ENCODE measurements at regions not wholly inside any gene's neighbourhood (a gene's known extent, or its start where the extent isn't known, plus 50 kb on each side); places are given as distances from the start of the nearest gene placed in this dataset.
A peak's percentile ranks its signal among the peaks of the same experiment; 100 is the strongest.

GRCh38 chr10:30188101-30188500 is 128.7 kb upstream of the JCAD start:
- 47 to 57% methylated on average over 3 of the region's 3 CpGs for WGBS, 2 donors
- Histone ChIP-seq H3K36me3 (ENCODE audit: control insufficient read depth in 2 of 2, insufficient read depth in 2 of 2, low read length in 1 of 2) (no peaks in the 10 kb centered on the region), H3K4me1 (ENCODE audit: control insufficient read depth in 2 of 2, insufficient read depth in 2 of 2, low read length in 1 of 2) (peaks cover 0 to 1% of the 10 kb centered on the region in 2 donors), H3K4me3 (ENCODE audit: low read depth in 1 of 2, low read length in 2 of 2) (no peak overlapping the region), H3K9me3 (ENCODE audit: control insufficient read depth in 2 of 2, insufficient read depth in 1 of 2, low read depth in 1 of 2, low read length in 1 of 2) (no peaks in the 10 kb centered on the region), H3K27ac (ENCODE audit: low read depth in 2 of 2, low read length in 1 of 2) (peak overlapping the region in 1 of 2 donors; percentile 19), H3K27me3 (ENCODE audit: control insufficient read depth in 1 of 2, insufficient read depth in 2 of 2, low read length in 2 of 2) (no peaks in the 10 kb centered on the region)

- H3K27ac ChIP-seq (ENCODE audit: low read depth in 2 of 2, low read length in 1 of 2) = peak overlapping the region; percentile 24 to 46
- H3K9me3 ChIP-seq (ENCODE audit: control insufficient read depth in 2 of 2, insufficient read depth in 1 of 2, low read depth in 1 of 2, low read length in 1 of 2) = no peaks in the 10 kb centered on the region
- H3K4me1 ChIP-seq (ENCODE audit: control insufficient read depth in 2 of 2, insufficient read depth in 2 of 2, low read length in 1 of 2) = peaks cover 0 to 4% of the 10 kb centered on the region in 2 donors
- whole genome bisulfite sequencing, 2 donors = 80 to 82% methylated on average over 5 of the region's 5 CpGs
- H3K4me3 ChIP-seq (ENCODE audit: low read depth in 1 of 2, low read length in 2 of 2) = peak overlapping the region in 1 of 2 donors; percentile 16
- H3K36me3 ChIP-seq (ENCODE audit: control insufficient read depth in 2 of 2, insufficient read depth in 2 of 2, low read length in 1 of 2) = no peaks in the 10 kb centered on the region
- no peaks in the 10 kb centered on the region for H3K27me3 ChIP-seq (ENCODE audit: control insufficient read depth in 1 of 2, insufficient read depth in 2 of 2, low read length in 2 of 2)
Measured at GRCh38 chr10:30187010-30187409, 127.6 kb upstream of the JCAD start.

GRCh38 chr10:30186371-30186875 is 127.0 kb upstream of the JCAD start:
- Histone ChIP-seq H3K27ac (ENCODE audit: low read depth in 2 of 2, low read length in 1 of 2) (peak overlapping the region; percentile 46 to 64), H3K36me3 (ENCODE audit: control insufficient read depth in 2 of 2, insufficient read depth in 2 of 2, low read length in 1 of 2) (no peaks in the 10 kb centered on the region), H3K4me1 (ENCODE audit: control insufficient read depth in 2 of 2, insufficient read depth in 2 of 2, low read length in 1 of 2) (peaks cover 0 to 4% of the 10 kb centered on the region in 2 donors), H3K4me3 (ENCODE audit: low read depth in 1 of 2, low read length in 2 of 2) (peak overlapping the region; percentile 16 to 19), H3K9me3 (ENCODE audit: control insufficient read depth in 2 of 2, insufficient read depth in 1 of 2, low read depth in 1 of 2, low read length in 1 of 2) (no peaks in the 10 kb centered on the region), H3K27me3 (ENCODE audit: control insufficient read depth in 1 of 2, insufficient read depth in 2 of 2, low read length in 2 of 2) (no peaks in the 10 kb centered on the region)
- WGBS, 2 donors = 31 to 47% methylated on average over 10 of the region's 10 CpGs

- 77 to 79% methylated on average over 3 of the region's 3 CpGs for WGBS, 2 donors
- Histone ChIP-seq H3K4me3 (ENCODE audit: low read depth in 1 of 2, low read length in 2 of 2) (no peak overlapping the region), H3K4me1 (ENCODE audit: control insufficient read depth in 2 of 2, insufficient read depth in 2 of 2, low read length in 1 of 2) (peaks cover 0 to 4% of the 10 kb centered on the region in 2 donors), H3K9me3 (ENCODE audit: control insufficient read depth in 2 of 2, insufficient read depth in 1 of 2, low read depth in 1 of 2, low read length in 1 of 2) (no peaks in the 10 kb centered on the region), H3K27ac (ENCODE audit: low read depth in 2 of 2, low read length in 1 of 2) (no peak overlapping the region), H3K36me3 (ENCODE audit: control insufficient read depth in 2 of 2, insufficient read depth in 2 of 2, low read length in 1 of 2) (no peaks in the 10 kb centered on the region), H3K27me3 (ENCODE audit: control insufficient read depth in 1 of 2, insufficient read depth in 2 of 2, low read length in 2 of 2) (no peaks in the 10 kb centered on the region)
Measured at GRCh38 chr10:30185916-30186315, 126.5 kb upstream of the JCAD start.

GRCh38 chr10:30185341-30185740 is 126.0 kb upstream of the JCAD start:
- Histone ChIP-seq H3K36me3 (ENCODE audit: control insufficient read depth in 2 of 2, insufficient read depth in 2 of 2, low read length in 1 of 2) (no peaks in the 10 kb centered on the region), H3K9me3 (ENCODE audit: control insufficient read depth in 2 of 2, insufficient read depth in 1 of 2, low read depth in 1 of 2, low read length in 1 of 2) (no peaks in the 10 kb centered on the region), H3K4me3 (ENCODE audit: low read depth in 1 of 2, low read length in 2 of 2) (no peak overlapping the region), H3K4me1 (ENCODE audit: control insufficient read depth in 2 of 2, insufficient read depth in 2 of 2, low read length in 1 of 2) (peaks cover 0 to 4% of the 10 kb centered on the region in 2 donors), H3K27ac (ENCODE audit: low read depth in 2 of 2, low read length in 1 of 2) (no peak overlapping the region), H3K27me3 (ENCODE audit: control insufficient read depth in 1 of 2, insufficient read depth in 2 of 2, low read length in 2 of 2) (no peaks in the 10 kb centered on the region)
- WGBS, 2 donors = 93 to 97% methylated on average over 1 of the region's 1 CpG

- Histone ChIP-seq H3K27ac (ENCODE audit: low read depth in 2 of 2, low read length in 1 of 2) (no peak overlapping the region), H3K36me3 (ENCODE audit: control insufficient read depth in 2 of 2, insufficient read depth in 2 of 2, low read length in 1 of 2) (no peaks in the 10 kb centered on the region), H3K4me3 (ENCODE audit: low read depth in 1 of 2, low read length in 2 of 2) (no peak overlapping the region), H3K27me3 (ENCODE audit: control insufficient read depth in 1 of 2, insufficient read depth in 2 of 2, low read length in 2 of 2) (no peaks in the 10 kb centered on the region), H3K9me3 (ENCODE audit: control insufficient read depth in 2 of 2, insufficient read depth in 1 of 2, low read depth in 1 of 2, low read length in 1 of 2) (no peaks in the 10 kb centered on the region), H3K4me1 (ENCODE audit: control insufficient read depth in 2 of 2, insufficient read depth in 2 of 2, low read length in 1 of 2) (peaks cover 0 to 4% of the 10 kb centered on the region in 2 donors)
- WGBS, 2 donors = 72 to 88% methylated on average over 7 of the region's 7 CpGs
Measured at GRCh38 chr10:30184397-30185033, 125.1 kb upstream of the JCAD start.

- H3K36me3 ChIP-seq (ENCODE audit: control insufficient read depth in 2 of 2, insufficient read depth in 2 of 2, low read length in 1 of 2) = no peaks in the 10 kb centered on the region
- no peak overlapping the region for H3K27ac ChIP-seq (ENCODE audit: low read depth in 2 of 2, low read length in 1 of 2)
- H3K4me3 ChIP-seq (ENCODE audit: low read depth in 1 of 2, low read length in 2 of 2) = no peak overlapping the region
- 61 to 73% methylated on average over 9 of the region's 9 CpGs for WGBS, 2 donors
- H3K9me3 ChIP-seq (ENCODE audit: control insufficient read depth in 2 of 2, insufficient read depth in 1 of 2, low read depth in 1 of 2, low read length in 1 of 2) = no peaks in the 10 kb centered on the region
- no peaks in the 10 kb centered on the region for H3K27me3 ChIP-seq (ENCODE audit: control insufficient read depth in 1 of 2, insufficient read depth in 2 of 2, low read length in 2 of 2)
- peaks cover 0 to 4% of the 10 kb centered on the region in 2 donors for H3K4me1 ChIP-seq (ENCODE audit: control insufficient read depth in 2 of 2, insufficient read depth in 2 of 2, low read length in 1 of 2)
Measured at GRCh38 chr10:30183055-30183402, 123.6 kb upstream of the JCAD start.

- H3K27me3 ChIP-seq (ENCODE audit: control insufficient read depth in 1 of 2, insufficient read depth in 2 of 2, low read length in 2 of 2) = no peaks in the 10 kb centered on the region
- no peak overlapping the region for H3K27ac ChIP-seq (ENCODE audit: low read depth in 2 of 2, low read length in 1 of 2)
- no peaks in the 10 kb centered on the region for H3K36me3 ChIP-seq (ENCODE audit: control insufficient read depth in 2 of 2, insufficient read depth in 2 of 2, low read length in 1 of 2)
- H3K9me3 ChIP-seq (ENCODE audit: control insufficient read depth in 2 of 2, insufficient read depth in 1 of 2, low read depth in 1 of 2, low read length in 1 of 2) = no peaks in the 10 kb centered on the region
- no peak overlapping the region for H3K4me3 ChIP-seq (ENCODE audit: low read depth in 1 of 2, low read length in 2 of 2)
- WGBS, 2 donors = 64 to 67% methylated on average over 25 of the region's 25 CpGs
- H3K4me1 ChIP-seq (ENCODE audit: control insufficient read depth in 2 of 2, insufficient read depth in 2 of 2, low read length in 1 of 2) = peaks cover 0 to 4% of the 10 kb centered on the region in 2 donors
Measured at GRCh38 chr10:30182191-30183054, 123.0 kb upstream of the JCAD start.

- WGBS, 2 donors = 39 to 43% methylated on average over 8 of the region's 8 CpGs
- Histone ChIP-seq H3K27me3 (ENCODE audit: control insufficient read depth in 1 of 2, insufficient read depth in 2 of 2, low read length in 2 of 2) (no peaks in the 10 kb centered on the region), H3K4me1 (ENCODE audit: control insufficient read depth in 2 of 2, insufficient read depth in 2 of 2, low read length in 1 of 2) (peaks cover 0 to 4% of the 10 kb centered on the region in 2 donors), H3K27ac (ENCODE audit: low read depth in 2 of 2, low read length in 1 of 2) (no peak overlapping the region), H3K36me3 (ENCODE audit: control insufficient read depth in 2 of 2, insufficient read depth in 2 of 2, low read length in 1 of 2) (no peaks in the 10 kb centered on the region), H3K9me3 (ENCODE audit: control insufficient read depth in 2 of 2, insufficient read depth in 1 of 2, low read depth in 1 of 2, low read length in 1 of 2) (no peaks in the 10 kb centered on the region), H3K4me3 (ENCODE audit: low read depth in 1 of 2, low read length in 2 of 2) (no peak overlapping the region)
Measured at GRCh38 chr10:30178356-30178964, 119.1 kb upstream of the JCAD start.
